ENCODE measurements at regions not wholly inside any gene's neighbourhood (a gene's known extent, or its start where the extent isn't known, plus 50 kb on each side); places are given as distances from the start of the nearest gene placed in this dataset.

GRCh38 chr3:43783987-43784639 is 93.4 kb downstream of the ABHD5 start:
- no peak for DNase-seq

DNA sequence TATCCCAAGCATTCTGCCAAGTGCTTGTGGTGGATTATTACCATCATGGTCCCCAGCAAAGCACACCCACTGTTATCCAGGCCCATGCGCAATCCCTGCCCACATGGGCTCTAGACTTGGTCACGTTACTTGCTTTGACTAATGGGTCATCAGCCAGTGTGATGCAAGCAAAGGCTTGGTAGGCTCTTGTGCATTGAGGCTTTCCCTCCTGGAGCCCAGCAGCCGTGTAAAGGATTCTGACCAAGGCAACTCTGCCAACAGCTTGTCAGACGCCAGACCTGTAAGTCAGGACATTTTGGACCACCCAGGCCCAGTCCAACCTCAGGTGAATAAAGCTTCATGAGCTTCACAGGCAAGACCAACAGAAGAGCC is 93.9 kb downstream of the ABHD5 start:
- DNase-seq = no peak

- DNase-seq = no peak
Observed at GRCh38 chr3:43785551-43785950, 94.8 kb downstream of the ABHD5 start.

GRCh38 chr3:43786102-43786501 is 95.4 kb downstream of the ABHD5 start:
- DNase-seq = no peak

GRCh38 chr3:43786526-43787305 is 96.0 kb downstream of the ABHD5 start:
- DNase-seq = no peak

DNA sequence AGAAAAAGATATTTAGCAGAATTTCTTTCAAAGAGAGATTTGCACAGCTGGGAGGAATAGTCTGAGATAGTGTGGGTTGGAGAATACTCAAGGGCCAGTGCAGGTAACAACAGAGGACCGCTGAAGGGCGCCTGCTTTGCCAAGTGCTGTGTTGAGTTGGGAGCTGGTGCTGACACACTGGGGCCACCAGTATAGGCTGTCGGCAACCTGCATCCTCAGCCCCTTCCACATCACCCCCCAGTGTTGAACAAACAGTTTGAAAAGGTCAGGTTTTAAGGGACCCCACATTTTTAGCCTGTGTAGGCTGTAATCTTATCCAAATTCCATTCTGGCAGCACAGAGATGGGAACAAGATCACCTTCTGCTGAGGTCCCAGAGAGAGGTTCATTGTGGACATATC is 96.6 kb downstream of the ABHD5 start:
- no peak for DNase-seq

GRCh38 chr3:43789028-43789427 is 98.3 kb downstream of the ABHD5 start:
- DNase-seq = no peak

GRCh38 chr3:43790060-43790459 is 99.3 kb downstream of the ABHD5 start:
- no peak for DNase-seq

- DNase-seq = no peak
Observed at GRCh38 chr3:43790476-43790875, 99.7 kb downstream of the ABHD5 start.

- no peak for DNase-seq
Observed at GRCh38 chr3:43791246-43791645, 100.5 kb downstream of the ABHD5 start.

DNA sequence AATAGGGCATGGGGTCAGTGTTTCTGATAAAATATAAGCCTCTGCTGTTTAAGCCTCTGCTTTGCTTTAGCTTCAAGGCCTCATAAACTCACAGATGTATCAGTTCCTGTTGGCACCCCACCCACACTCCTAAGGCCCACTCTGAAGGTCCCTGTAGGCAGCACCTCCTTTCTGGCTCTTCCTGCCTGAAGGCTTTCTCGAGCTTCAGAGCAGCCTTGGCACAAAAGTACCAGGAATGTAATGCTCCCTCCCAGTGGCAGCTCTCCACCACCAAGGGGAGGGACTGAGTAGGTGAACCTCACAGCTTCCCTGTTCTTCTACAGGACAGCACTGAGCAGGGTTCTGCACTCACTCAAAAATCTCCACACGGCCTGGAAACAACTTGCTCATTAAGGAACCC is 102.2 kb downstream of the ABHD5 start:
- DNase-seq = no peak

GRCh38 chr3:43793648-43794372 is 103.1 kb downstream of the ABHD5 start:
- no peak for DNase-seq

GRCh38 chr3:43794776-43795175 is 104.0 kb downstream of the ABHD5 start:
- DNase-seq = no peak

- DNase-seq = no peak
Observed at GRCh38 chr3:43795491-43795890, 104.8 kb downstream of the ABHD5 start.

GRCh38 chr3:43796041-43796596 is 105.4 kb downstream of the ABHD5 start:
- DNase-seq = no peak

GRCh38 chr3:43797794-43798193 is 107.1 kb downstream of the ABHD5 start:
- no peak for DNase-seq

GRCh38 chr3:43810797-43811196 is 120.1 kb downstream of the ABHD5 start:
- DNase-seq = no peak

- no peak for DNase-seq
Observed at GRCh38 chr3:43814461-43814860, 123.7 kb downstream of the ABHD5 start.

- DNase-seq = no peak
Observed at GRCh38 chr3:43816372-43816771, 125.6 kb downstream of the ABHD5 start.

GRCh38 chr3:43817064-43817463 is 126.3 kb downstream of the ABHD5 start:
- DNase-seq = no peak

- DNase-seq = no peak
Observed at GRCh38 chr3:43817825-43818224, 127.1 kb downstream of the ABHD5 start.

GRCh38 chr3:43818229-43818628 is 127.5 kb downstream of the ABHD5 start:
- no peak for DNase-seq

GRCh38 chr3:43838009-43838758 is 147.4 kb downstream of the ABHD5 start:
- no peak for DNase-seq

Measured in 8988T (cell line).